Peyer's patch (tissue), 4 donors: ENCODE measurements at regions not wholly inside any gene's neighbourhood (a gene's known extent, or its start where the extent isn't known, plus 50 kb on each side); places are given as distances from the start of the nearest gene placed in this dataset.

Experiments
- CTCF ChIP-seq, 6 experiments: fragments of 450-650 bp in 4 of 6; fragments of 200-600 bp in 2 of 6; sonication (generic) in 1 of 6; IDR thresholded peaks; one replicate each; pipeline ENCODE4 v1.5.1; 2017 to 2019; ENCODE audit warnings: antibody characterized with exemption in 6 of 6, mild to moderate bottlenecking in 3 of 6, moderate library complexity in 1 of 6
- POLR2A ChIP-seq, 2 donors: fragments of 450-650 bp; IDR thresholded peaks; one replicate each; pipeline ENCODE4 v1.5.1; 2017; ENCODE audit warnings: antibody characterized with exemption in 2 of 2, mild to moderate bottlenecking in 2 of 2, moderate library complexity in 2 of 2

GRCh38 chr19:34109596-34109995 lies 62.7 kb upstream of the LSM14A start:
- TF ChIP-seq CTCF (IDR thresholded peaks at IDR 0.05) (no peak), POLR2A (IDR thresholded peaks at IDR 0.05) (no peak)
